ENCODE measurements at regions not wholly inside any gene's neighbourhood (a gene's known extent, or its start where the extent isn't known, plus 50 kb on each side); places are given as distances from the start of the nearest gene placed in this dataset.

DNA sequence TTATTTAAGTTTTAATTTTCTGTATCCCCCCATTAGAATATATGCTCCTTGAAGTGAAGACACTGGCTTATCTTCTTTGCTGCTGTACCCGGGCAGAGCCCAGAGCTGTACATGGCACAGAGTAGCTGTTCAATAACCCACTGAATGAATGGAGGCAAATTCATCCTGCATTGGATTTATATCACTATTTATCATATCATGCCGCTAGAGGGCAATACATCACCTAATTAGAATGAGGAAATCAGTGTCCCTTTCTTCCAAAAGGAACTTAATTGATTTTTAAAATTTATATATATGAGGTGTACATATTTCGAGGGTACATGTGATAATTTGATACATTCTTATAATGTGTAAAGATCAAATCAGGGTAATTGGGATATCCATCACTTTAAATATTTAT lies 89.2 kb upstream of the TMEM260 start:
- Histone ChIP-seq H2BK120ac (ENCODE audit: low read depth, low read length) (no peak overlapping the region), H3K56ac (ENCODE audit: extremely low read depth, insufficient read depth, low read length) (no peak overlapping the region), H4K91ac (ENCODE audit: insufficient read depth, low read depth, low read length) (no peak overlapping the region), H2AFZ (replicated peaks; ENCODE audit: low read length, poor library complexity) (no peak overlapping the region), H3K9me1 (ENCODE audit: insufficient read depth, low read length) (no peaks in the 10 kb centered on the region), H2BK5ac (ENCODE audit: low read depth, low read length, poor library complexity, severe bottlenecking) (no peak overlapping the region), H2AK9ac (replicated peaks; ENCODE audit: low read depth, low read length, poor library complexity) (no peak overlapping the region), H3K27me3 (ENCODE audit: control insufficient read depth, insufficient read depth, low read length) (peaks cover 4% of the 10 kb centered on the region), H3K23ac (ENCODE audit: low read depth, low read length) (no peak overlapping the region), H4K20me1 (ENCODE audit: insufficient read depth, low read length) (no peaks in the 10 kb centered on the region), H4K5ac (ENCODE audit: low read depth, low read length) (no peak overlapping the region), H3K79me1 (ENCODE audit: low read depth in 1 of 2, low read length in 2 of 2) (no peaks in the 10 kb centered on the region), H2BK20ac (ENCODE audit: low read depth, low read length) (no peak overlapping the region), H3K14ac (replicated peaks; ENCODE audit: low read depth, low read length) (no peak overlapping the region), H3K27ac (ENCODE audit: insufficient read depth, low read length) (no peak overlapping the region), H3K18ac (ENCODE audit: low read depth, low read length) (no peak overlapping the region), H2AK5ac (ENCODE audit: low read depth, low read length) (no peak overlapping the region), H2BK15ac (ENCODE audit: low read depth, low read length) (no peak overlapping the region), H3K4me3 (ENCODE audit: insufficient read depth, low read depth, low read length) (no peak overlapping the region), H3K4me2 (ENCODE audit: low read depth, low read length) (no peak overlapping the region), H3K9me3 (ENCODE audit: control insufficient read depth, insufficient read depth, low read length) (no peaks in the 10 kb centered on the region), H4K8ac (ENCODE audit: low read depth in 2 of 2, low read length in 2 of 2) (no peak overlapping the region), H3K4ac (ENCODE audit: low read depth, low read length) (no peak overlapping the region), H3K4me1 (ENCODE audit: control insufficient read depth, insufficient read depth, low read length) (no peaks in the 10 kb centered on the region), H3K36me3 (ENCODE audit: control insufficient read depth, insufficient read depth, low read length) (no peaks in the 10 kb centered on the region), H3K9ac (ENCODE audit: low read depth, low read length) (no peak overlapping the region)
- in situ Hi-C loops (cut with MboI; ENCODE audit: low sequenced_read_pairs) (loop anchor here (5.0 to 25.0 kb wide), 2 partner anchors 827 to 1253 kb away; no protein-coding TSS in a partner anchor), dilution Hi-C loops (cut with HindIII; ENCODE audit: low sequenced_read_pairs, unreplicated experiment) (loop anchor here (10.0 kb wide), 1 partner anchor 824 kb away; no protein-coding TSS in a partner anchor), intact Hi-C loops (cut with micrococcal nuclease) (loop anchor here (2.0 to 10.0 kb wide), 3 partner anchors 576 to 1584 kb away; no protein-coding TSS in a partner anchor)
- TF ChIP-seq, protein P1, sequence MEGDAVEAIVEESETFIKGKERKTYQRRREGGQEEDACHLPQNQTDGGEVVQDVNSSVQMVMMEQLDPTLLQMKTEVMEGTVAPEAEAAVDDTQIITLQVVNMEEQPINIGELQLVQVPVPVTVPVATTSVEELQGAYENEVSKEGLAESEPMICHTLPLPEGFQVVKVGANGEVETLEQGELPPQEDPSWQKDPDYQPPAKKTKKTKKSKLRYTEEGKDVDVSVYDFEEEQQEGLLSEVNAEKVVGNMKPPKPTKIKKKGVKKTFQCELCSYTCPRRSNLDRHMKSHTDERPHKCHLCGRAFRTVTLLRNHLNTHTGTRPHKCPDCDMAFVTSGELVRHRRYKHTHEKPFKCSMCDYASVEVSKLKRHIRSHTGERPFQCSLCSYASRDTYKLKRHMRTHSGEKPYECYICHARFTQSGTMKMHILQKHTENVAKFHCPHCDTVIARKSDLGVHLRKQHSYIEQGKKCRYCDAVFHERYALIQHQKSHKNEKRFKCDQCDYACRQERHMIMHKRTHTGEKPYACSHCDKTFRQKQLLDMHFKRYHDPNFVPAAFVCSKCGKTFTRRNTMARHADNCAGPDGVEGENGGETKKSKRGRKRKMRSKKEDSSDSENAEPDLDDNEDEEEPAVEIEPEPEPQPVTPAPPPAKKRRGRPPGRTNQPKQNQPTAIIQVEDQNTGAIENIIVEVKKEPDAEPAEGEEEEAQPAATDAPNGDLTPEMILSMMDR (conservative IDR thresholded peaks at IDR 0.05; ENCODE audit: low read depth, low read length): peak; percentile 57
- no peak for TF ChIP-seq BHLHE40 (IDR thresholded peaks at IDR 0.05; ENCODE audit: low read depth, low read length)
- TF ChIP-seq RAD21 (IDR thresholded peaks at IDR 0.05; ENCODE audit: low read length): peak; percentile 46
- TF ChIP-seq MAFK (IDR thresholded peaks at IDR 0.05; ENCODE audit: low read depth, low read length): no peak
- peak; percentile 24; the same call in 1 of the 2 replicates for TF ChIP-seq SMC3 (IDR thresholded peaks at IDR 0.05; ENCODE audit: low read depth, low read length)
- no TSS peak for BruUV-seq (replicated peaks)
- no CpG with 5 or more reads among the region's 3 CpGs for WGBS, 2 experiments (ENCODE audit: extremely low coverage in 2 of 2, insufficient read length in 1 of 2)
- ChIA-PET POLR2A (ENCODE audit: unreplicated experiment) (no interaction called here), CTCF (interaction anchor here (0.6 to 1.8 kb wide), 16 partner anchors 8 to 899 kb away, joined by 3 to 10 read pairs (median 3); no protein-coding TSS in a partner anchor)
- ATAC-seq (ENCODE audit: low read depth) (no peak), DNase-seq (peak; percentile 40)
